ENCODE measurements at regions not wholly inside any gene's neighbourhood (a gene's known extent, or its start where the extent isn't known, plus 50 kb on each side); places are given as distances from the start of the nearest gene placed in this dataset.

DNA sequence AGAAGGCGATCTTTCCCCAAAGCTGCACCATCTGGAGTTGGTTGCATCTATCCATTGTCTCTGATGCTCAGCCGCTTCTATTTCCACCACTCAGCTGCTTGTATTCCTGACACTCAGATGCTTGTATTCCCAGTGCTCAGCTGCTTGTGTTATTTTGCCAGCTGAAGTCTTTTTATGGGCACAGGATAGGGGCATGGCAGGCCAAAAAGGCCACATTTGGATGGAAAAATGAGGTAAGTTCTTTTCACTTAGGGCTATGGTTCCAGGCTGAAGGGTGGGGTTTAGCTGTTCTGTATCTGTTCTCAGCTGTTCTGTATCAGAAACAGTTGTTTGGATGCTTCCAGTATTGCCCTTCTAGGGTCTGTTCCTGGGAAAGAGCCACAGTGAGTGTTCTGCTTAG lies 944.9 kb downstream of the QKI start:
- TF ChIP-seq CTCF (conservative IDR thresholded peaks at IDR 0.05): no peak
- no peak overlapping the region for H3K27ac ChIP-seq

DNA sequence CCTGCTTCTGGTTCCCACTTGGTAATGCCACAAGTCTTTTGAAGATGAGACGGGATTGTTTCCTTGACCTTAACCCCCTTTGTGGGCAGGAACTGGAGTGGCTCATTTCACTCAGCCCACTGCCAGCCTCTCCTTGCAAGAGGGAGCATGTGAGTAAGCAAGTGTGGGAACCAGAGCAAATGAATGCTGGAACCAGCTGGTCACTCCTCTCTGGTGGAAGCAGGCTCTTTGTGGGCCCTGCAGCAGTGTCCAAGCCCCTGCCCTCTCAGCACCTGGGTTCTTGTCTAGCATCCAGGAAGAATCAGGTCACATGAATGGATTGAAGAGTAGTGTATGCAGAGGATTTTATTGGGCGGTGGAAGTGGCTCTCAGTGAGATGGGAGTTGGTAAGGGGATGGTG lies 944.5 kb downstream of the QKI start:
- H3K27ac ChIP-seq: no peak overlapping the region
- no peak for TF ChIP-seq CTCF (conservative IDR thresholded peaks at IDR 0.05)

DNA sequence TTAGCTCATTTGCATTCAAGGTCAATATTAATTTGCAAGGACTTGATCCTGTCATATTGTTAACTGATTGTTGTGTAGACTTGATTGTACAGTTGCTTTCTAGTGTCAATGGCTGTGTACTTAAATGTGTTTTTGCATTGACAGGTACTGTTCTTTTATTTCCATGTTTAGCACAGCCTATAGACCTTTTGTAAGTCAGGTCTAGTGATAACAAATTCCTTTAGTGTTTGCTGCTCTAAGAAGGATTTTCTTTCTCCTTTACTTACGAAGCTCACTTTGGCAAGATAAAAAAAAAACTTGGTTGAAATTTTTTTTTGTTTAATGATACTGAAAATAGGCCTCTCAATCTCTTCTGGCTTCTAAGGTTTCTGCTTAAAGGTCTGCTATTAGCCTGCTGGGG lies 942.3 kb downstream of the QKI start:
- TF ChIP-seq CTCF (conservative IDR thresholded peaks at IDR 0.05): no peak
- no peak overlapping the region for H3K27ac ChIP-seq

DNA sequence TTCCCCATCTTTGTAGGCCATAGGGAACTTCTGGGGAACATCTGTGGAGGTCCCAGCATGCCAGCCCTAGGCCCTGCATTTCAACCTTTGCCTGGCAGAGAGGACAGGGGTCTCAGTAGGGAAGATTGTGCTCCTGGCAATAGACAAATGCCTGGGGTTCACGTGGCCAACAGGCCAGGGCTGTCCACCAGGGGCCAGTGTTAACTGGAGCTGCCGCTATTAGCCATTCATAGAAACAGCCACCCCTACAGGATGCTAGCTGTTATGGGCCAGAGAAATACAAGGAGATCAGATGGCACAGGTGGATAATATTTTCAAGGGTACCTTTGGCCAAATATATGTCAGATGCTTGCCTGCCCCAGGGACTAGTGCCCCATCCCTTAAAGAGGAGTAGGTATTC lies 932.9 kb downstream of the QKI start:
- H3K27ac ChIP-seq: no peak overlapping the region
- TF ChIP-seq CTCF (conservative IDR thresholded peaks at IDR 0.05): no peak

GRCh38 chr6:164346631-164347030 lies 932.1 kb downstream of the QKI start:
- no peak overlapping the region for H3K27ac ChIP-seq
- TF ChIP-seq CTCF (conservative IDR thresholded peaks at IDR 0.05): no peak

- H3K27ac ChIP-seq: no peak overlapping the region
- TF ChIP-seq CTCF (conservative IDR thresholded peaks at IDR 0.05): no peak
These were observed 931.4 kb downstream of the QKI start for GRCh38 chr6:164345806-164346496.

DNA sequence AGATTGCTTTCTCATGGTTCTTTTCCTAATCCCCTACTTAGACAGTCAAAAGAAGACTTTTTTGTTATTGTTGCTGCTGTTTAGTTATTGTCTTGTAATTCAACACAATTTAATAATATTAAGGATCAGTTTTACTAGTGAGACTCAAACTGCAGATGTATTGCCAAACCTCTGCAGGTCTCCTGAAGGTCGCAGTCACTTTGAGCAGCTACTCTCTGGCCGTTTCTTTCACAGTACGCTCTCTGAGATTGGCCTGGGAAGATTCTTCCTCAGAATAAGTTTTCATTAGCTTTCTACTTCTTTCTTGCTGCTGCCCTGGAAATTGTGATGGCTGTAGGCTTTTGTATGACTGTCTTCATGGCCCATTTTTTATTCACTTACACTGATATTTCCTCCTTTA lies 930.8 kb downstream of the QKI start:
- no peak overlapping the region for H3K27ac ChIP-seq
- no peak for TF ChIP-seq CTCF (conservative IDR thresholded peaks at IDR 0.05)
